RPMI8226 (cell line): ENCODE measurements at regions not wholly inside any gene's neighbourhood (a gene's known extent, or its start where the extent isn't known, plus 50 kb on each side); places are given as distances from the start of the nearest gene placed in this dataset.

Experiments used
- DNase-seq: peaks from one replicate; pipeline ENCODE4 v3.0.0-alpha.2; 2015

GRCh38 chr22:48198489-48199459 is 1436.3 kb downstream of the TBC1D22A start:
- DNase-seq = peak; percentile 35

- no peak for DNase-seq
Observed at GRCh38 chr22:48197189-48197690, 1434.8 kb downstream of the TBC1D22A start.

- peak; percentile 47 for DNase-seq
Observed at GRCh38 chr22:48192920-48193319, 1430.5 kb downstream of the TBC1D22A start.

- no peak for DNase-seq
Observed at GRCh38 chr22:48192071-48192470, 1429.6 kb downstream of the TBC1D22A start.

GRCh38 chr22:48188231-48188721 is 1425.8 kb downstream of the TBC1D22A start:
- no peak for DNase-seq

GRCh38 chr22:48187356-48187755 is 1424.9 kb downstream of the TBC1D22A start:
- DNase-seq = no peak

GRCh38 chr22:48186146-48186790 is 1423.8 kb downstream of the TBC1D22A start:
- DNase-seq = no peak

- peak; percentile 41 for DNase-seq
Observed at GRCh38 chr22:48185071-48186055, 1422.9 kb downstream of the TBC1D22A start.

GRCh38 chr22:48182846-48183805 is 1420.7 kb downstream of the TBC1D22A start:
- DNase-seq = no peak

GRCh38 chr22:48182031-48182430 is 1419.6 kb downstream of the TBC1D22A start:
- no peak for DNase-seq

- DNase-seq = no peak
Observed at GRCh38 chr22:48181263-48181955, 1419.0 kb downstream of the TBC1D22A start.

- no peak for DNase-seq
Observed at GRCh38 chr22:48180631-48181030, 1418.2 kb downstream of the TBC1D22A start.

- no peak for DNase-seq
Observed at GRCh38 chr22:48179571-48180546, 1417.4 kb downstream of the TBC1D22A start.

GRCh38 chr22:48178536-48178935 is 1416.1 kb downstream of the TBC1D22A start:
- no peak for DNase-seq

- DNase-seq = no peak
Observed at GRCh38 chr22:48177631-48178030, 1415.2 kb downstream of the TBC1D22A start.

GRCh38 chr22:48175721-48176120 is 1413.3 kb downstream of the TBC1D22A start:
- no peak for DNase-seq

- DNase-seq = no peak
Observed at GRCh38 chr22:48173773-48174160, 1411.3 kb downstream of the TBC1D22A start.

GRCh38 chr22:48173061-48173772 is 1410.8 kb downstream of the TBC1D22A start:
- no peak for DNase-seq

GRCh38 chr22:48171271-48171691 is 1408.8 kb downstream of the TBC1D22A start:
- DNase-seq = peak; percentile 55
